MM.1S (cell line): ENCODE measurements at regions not wholly inside any gene's neighbourhood (a gene's known extent, or its start where the extent isn't known, plus 50 kb on each side); places are given as distances from the start of the nearest gene placed in this dataset.

Experiments
- DNase-seq: peaks from one replicate; pipeline ENCODE4 v3.0.0-alpha.2; 2015
- H2AFZ ChIP-seq: fragments of 300-600 bp; sonication (generic); 2 replicates; pipeline ENCODE4 v1.6.0; 2016; ENCODE audit warnings: antibody characterized with exemption, low read length
- H3F3A ChIP-seq: fragments of 300-600 bp; sonication (generic); 2 replicates; pipeline ENCODE4 v1.6.1; 2016; ENCODE audit warnings: mild to moderate bottlenecking, antibody characterized with exemption, low read length, moderate library complexity, mixed read lengths; ENCODE audit not compliant: insufficient read depth
- H3K27ac ChIP-seq: fragments of 300-600 bp; sonication (generic); 2 replicates; pipeline ENCODE4 v1.5.1; 2016; ENCODE audit warnings: mild to moderate bottlenecking, low read length
- H3K27me3 ChIP-seq: fragments of 300-600 bp; sonication (generic); replicated peaks from 2 replicates; pipeline ENCODE4 v1.6.0; 2016; ENCODE audit warnings: low read length; ENCODE audit not compliant: insufficient read depth
- H3K36me3 ChIP-seq: fragments of 300-600 bp; sonication (generic); replicated peaks from 2 replicates; pipeline ENCODE4 v1.6.1; 2016; ENCODE audit warnings: mild to moderate bottlenecking, low read length, mixed read lengths; ENCODE audit not compliant: insufficient read depth
- H3K4me1 ChIP-seq: fragments of 300-600 bp; sonication (generic); 2 replicates; pipeline ENCODE4 v1.6.1; 2016; ENCODE audit warnings: low read length, mixed read lengths
- H3K4me2 ChIP-seq: fragments of 300-600 bp; sonication (generic); 2 replicates; pipeline ENCODE4 v1.6.0; 2016; ENCODE audit warnings: low read depth, low read length
- H3K4me3 ChIP-seq: fragments of 300-600 bp; sonication (generic); 2 replicates; pipeline ENCODE4 v1.5.1; 2016; ENCODE audit warnings: low read length, mixed read lengths
- H3K79me2 ChIP-seq: fragments of 300-600 bp; sonication (generic); 2 replicates; pipeline ENCODE4 v1.6.1; 2016; ENCODE audit warnings: mixed run types, low read length, mixed read lengths
- H3K9ac ChIP-seq: fragments of 300-600 bp; sonication (generic); 2 replicates; pipeline ENCODE4 v1.6.1; 2016; ENCODE audit warnings: low read length, mixed read lengths
- H3K9me2 ChIP-seq: fragments of 300-600 bp; sonication (generic); replicated peaks from 2 replicates; pipeline ENCODE4 v1.6.1; 2016; ENCODE audit warnings: mild to moderate bottlenecking, low read length, mixed read lengths; ENCODE audit not compliant: insufficient read depth
- H3K9me3 ChIP-seq: fragments of 300-600 bp; sonication (generic); replicated peaks from 2 replicates; pipeline ENCODE4 v1.6.1; 2016; ENCODE audit warnings: mild to moderate bottlenecking, low read length, mixed read lengths; ENCODE audit not compliant: insufficient read depth
- H4K20me1 ChIP-seq: fragments of 300-600 bp; sonication (generic); 2 replicates; pipeline ENCODE4 v1.6.1; 2016; ENCODE audit warnings: mild to moderate bottlenecking, low read length, moderate library complexity, mixed read lengths; ENCODE audit not compliant: insufficient read depth
- EZH2 ChIP-seq: fragments of 300-600 bp; sonication (generic); optimal IDR thresholded peaks from 2 replicates; pipeline ENCODE3; 2017; ENCODE audit warnings: low read depth, mild to moderate bottlenecking, antibody characterized with exemption, low read length, mixed read lengths
- EZH2phosphoT487 ChIP-seq: fragments of 300-600 bp; sonication (generic); IDR thresholded peaks from 2 replicates; pipeline ENCODE4 v1.6.1; 2018; ENCODE audit warnings: antibody characterized with exemption, low read length
- TF ChIP-seq, protein P1 (sequence below): fragments of 300-600 bp; sonication (generic); IDR thresholded peaks from 2 replicates; pipeline ENCODE4 v1.5.1; 2016; ENCODE audit warnings: antibody characterized with exemption, low read length, mixed read lengths

DNA sequence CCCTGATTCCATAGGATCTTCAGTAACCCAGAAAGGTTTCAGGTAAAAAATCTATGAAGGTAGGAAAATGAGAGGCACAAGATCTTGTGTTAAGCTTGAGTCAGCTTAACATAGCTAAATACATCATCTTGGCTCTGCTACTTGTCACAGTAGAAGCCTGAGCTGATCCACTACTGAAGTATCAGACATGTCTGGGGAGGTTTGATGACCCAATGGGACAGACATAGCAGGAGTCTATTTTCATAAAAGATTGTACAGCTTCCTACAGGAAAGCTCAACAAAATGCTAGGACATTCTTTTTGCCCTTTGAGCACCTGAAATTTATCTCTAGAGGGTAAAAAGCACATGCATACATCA, 84.3 kb upstream of the FSHR start:
- no peaks in the 10 kb centered on the region for H3K9me2 ChIP-seq
- no peak for DNase-seq
- H3K9ac ChIP-seq = no peak overlapping the region
- no peak overlapping the region for H3K4me3 ChIP-seq
- H3K79me2 ChIP-seq = no peaks in the 10 kb centered on the region
- H3K9me3 ChIP-seq = no peaks in the 10 kb centered on the region
- H3K4me1 ChIP-seq = no peaks in the 10 kb centered on the region
- H3F3A ChIP-seq = no peaks in the 10 kb centered on the region
- no peaks in the 10 kb centered on the region for H4K20me1 ChIP-seq
- H3K27me3 ChIP-seq = no peaks in the 10 kb centered on the region
- no peaks in the 10 kb centered on the region for H3K36me3 ChIP-seq
- no peak overlapping the region for H2AFZ ChIP-seq
- no peak for TF ChIP-seq EZH2
- TF ChIP-seq EZH2phosphoT487 = no peak
- TF ChIP-seq, protein P1, sequence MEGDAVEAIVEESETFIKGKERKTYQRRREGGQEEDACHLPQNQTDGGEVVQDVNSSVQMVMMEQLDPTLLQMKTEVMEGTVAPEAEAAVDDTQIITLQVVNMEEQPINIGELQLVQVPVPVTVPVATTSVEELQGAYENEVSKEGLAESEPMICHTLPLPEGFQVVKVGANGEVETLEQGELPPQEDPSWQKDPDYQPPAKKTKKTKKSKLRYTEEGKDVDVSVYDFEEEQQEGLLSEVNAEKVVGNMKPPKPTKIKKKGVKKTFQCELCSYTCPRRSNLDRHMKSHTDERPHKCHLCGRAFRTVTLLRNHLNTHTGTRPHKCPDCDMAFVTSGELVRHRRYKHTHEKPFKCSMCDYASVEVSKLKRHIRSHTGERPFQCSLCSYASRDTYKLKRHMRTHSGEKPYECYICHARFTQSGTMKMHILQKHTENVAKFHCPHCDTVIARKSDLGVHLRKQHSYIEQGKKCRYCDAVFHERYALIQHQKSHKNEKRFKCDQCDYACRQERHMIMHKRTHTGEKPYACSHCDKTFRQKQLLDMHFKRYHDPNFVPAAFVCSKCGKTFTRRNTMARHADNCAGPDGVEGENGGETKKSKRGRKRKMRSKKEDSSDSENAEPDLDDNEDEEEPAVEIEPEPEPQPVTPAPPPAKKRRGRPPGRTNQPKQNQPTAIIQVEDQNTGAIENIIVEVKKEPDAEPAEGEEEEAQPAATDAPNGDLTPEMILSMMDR = no peak
- no peak overlapping the region for H3K27ac ChIP-seq
- H3K4me2 ChIP-seq = no peak overlapping the region

DNA sequence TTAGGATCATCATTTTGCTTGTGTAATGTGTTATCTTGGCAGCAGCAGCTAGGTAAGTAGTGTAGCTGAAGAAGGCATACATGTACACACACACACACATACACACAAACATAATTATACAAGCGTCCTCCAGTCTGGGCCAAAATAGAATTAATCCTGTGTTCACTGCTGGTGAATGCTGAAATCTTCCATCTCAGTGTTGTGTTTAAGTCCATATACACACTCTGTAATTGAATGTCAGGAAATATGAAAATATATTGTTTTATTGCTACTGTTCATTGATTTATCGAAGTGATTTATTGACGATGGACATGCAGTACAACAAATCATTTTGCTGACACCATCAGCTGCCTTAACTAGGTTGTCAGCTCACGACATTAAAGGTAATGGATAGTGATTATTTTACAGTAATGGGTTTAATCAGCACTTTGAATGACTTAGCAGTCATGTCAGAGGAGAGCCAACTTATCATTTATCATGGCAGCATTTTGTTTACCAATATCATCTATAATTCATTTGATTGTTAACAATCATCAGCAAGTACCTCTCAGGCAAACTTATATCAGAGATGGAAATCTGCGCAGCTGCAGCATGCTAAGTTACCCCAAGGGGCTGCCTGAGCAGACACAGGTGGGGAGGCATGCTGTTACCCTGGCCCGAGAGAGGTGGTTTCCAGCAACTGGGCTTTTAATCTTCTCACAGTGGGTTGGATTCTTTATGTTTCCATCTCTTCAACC, 83.7 kb upstream of the FSHR start:
- Histone ChIP-seq H3F3A (no peaks in the 10 kb centered on the region), H3K9me2 (no peaks in the 10 kb centered on the region), H3K9ac (no peak overlapping the region), H3K36me3 (no peaks in the 10 kb centered on the region), H3K4me3 (no peak overlapping the region), H3K79me2 (no peaks in the 10 kb centered on the region), H2AFZ (no peak overlapping the region), H3K27ac (no peak overlapping the region), H3K4me2 (no peak overlapping the region), H4K20me1 (no peaks in the 10 kb centered on the region), H3K9me3 (no peaks in the 10 kb centered on the region), H3K4me1 (no peaks in the 10 kb centered on the region), H3K27me3 (no peaks in the 10 kb centered on the region)
- DNase-seq = no peak
- TF ChIP-seq EZH2phosphoT487 (no peak), EZH2 (no peak)
- TF ChIP-seq, protein P1 = no peak

DNA sequence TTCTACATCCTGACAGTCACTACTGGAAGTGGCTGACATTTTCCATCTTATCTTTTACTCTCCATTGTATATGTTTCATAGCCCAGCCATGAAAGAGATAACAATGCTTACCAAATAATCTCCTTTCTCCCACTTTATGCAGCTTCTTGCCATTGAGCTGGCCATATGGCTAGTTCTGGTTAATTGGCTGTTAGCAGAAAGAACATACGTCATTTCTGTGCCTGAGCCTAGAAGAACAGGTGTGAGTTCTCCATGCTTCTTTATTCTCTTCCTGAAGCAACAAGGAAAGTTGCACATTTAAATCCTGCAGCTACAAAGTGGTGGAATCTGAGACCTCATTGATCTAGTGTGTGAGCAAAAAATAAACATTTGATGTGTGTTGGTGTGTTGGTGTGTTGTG, 82.0 kb upstream of the FSHR start:
- no peaks in the 10 kb centered on the region for H4K20me1 ChIP-seq
- no peaks in the 10 kb centered on the region for H3F3A ChIP-seq
- no peak overlapping the region for H3K27ac ChIP-seq
- H2AFZ ChIP-seq = no peak overlapping the region
- no peaks in the 10 kb centered on the region for H3K36me3 ChIP-seq
- no peak overlapping the region for H3K9ac ChIP-seq
- H3K79me2 ChIP-seq = no peaks in the 10 kb centered on the region
- no peaks in the 10 kb centered on the region for H3K4me1 ChIP-seq
- TF ChIP-seq, protein P1 = no peak
- TF ChIP-seq EZH2phosphoT487 (no peak), EZH2 (no peak)
- no peaks in the 10 kb centered on the region for H3K9me2 ChIP-seq
- H3K9me3 ChIP-seq = no peaks in the 10 kb centered on the region
- H3K27me3 ChIP-seq = no peaks in the 10 kb centered on the region
- H3K4me3 ChIP-seq = no peak overlapping the region
- no peak overlapping the region for H3K4me2 ChIP-seq
- no peak for DNase-seq
